Right renal cortex interstitium (tissue), 3 donors: ENCODE measurements at regions not wholly inside any gene's neighbourhood (a gene's known extent, or its start where the extent isn't known, plus 50 kb on each side); places are given as distances from the start of the nearest gene placed in this dataset.
"Not testable (repeated sequence)": the region's sequence is repeated elsewhere in the genome, so short reads cannot be mapped to it uniquely, and the experiment has no call there.

Experiments
- DNase-seq, 3 donors: peaks; one replicate each; pipeline ENCODE4 v3.0.0-alpha.2; 2013; ENCODE audit warnings: low read depth in 3 of 3, low spot score in 2 of 3

GRCh38 chr7:25579778-25580075, 351.4 kb upstream of the NPVF start:
- DNase-seq, result no peak

DNA sequence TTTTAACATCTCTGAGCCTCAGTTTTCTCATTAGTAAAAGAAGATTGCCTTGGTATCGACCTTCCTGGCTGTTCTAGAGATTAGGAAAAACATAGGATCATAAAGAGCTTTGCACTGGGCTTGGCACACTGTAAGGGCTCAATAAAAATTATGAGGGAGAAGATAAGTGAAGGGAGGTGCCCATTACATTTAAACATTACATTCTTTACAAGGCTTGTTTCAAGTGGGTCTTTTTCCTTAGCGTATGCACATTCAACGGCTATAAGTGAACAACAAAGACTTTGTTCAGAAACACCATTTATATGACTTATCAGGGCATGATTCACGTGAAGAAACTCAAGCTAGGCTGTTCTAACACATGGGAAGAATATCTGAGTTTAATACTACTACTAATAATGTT, 351.9 kb upstream of the NPVF start:
- DNase-seq, result no peak

- no peak for DNase-seq
Observed at GRCh38 chr7:25583621-25584020, 355.3 kb upstream of the NPVF start.

DNA sequence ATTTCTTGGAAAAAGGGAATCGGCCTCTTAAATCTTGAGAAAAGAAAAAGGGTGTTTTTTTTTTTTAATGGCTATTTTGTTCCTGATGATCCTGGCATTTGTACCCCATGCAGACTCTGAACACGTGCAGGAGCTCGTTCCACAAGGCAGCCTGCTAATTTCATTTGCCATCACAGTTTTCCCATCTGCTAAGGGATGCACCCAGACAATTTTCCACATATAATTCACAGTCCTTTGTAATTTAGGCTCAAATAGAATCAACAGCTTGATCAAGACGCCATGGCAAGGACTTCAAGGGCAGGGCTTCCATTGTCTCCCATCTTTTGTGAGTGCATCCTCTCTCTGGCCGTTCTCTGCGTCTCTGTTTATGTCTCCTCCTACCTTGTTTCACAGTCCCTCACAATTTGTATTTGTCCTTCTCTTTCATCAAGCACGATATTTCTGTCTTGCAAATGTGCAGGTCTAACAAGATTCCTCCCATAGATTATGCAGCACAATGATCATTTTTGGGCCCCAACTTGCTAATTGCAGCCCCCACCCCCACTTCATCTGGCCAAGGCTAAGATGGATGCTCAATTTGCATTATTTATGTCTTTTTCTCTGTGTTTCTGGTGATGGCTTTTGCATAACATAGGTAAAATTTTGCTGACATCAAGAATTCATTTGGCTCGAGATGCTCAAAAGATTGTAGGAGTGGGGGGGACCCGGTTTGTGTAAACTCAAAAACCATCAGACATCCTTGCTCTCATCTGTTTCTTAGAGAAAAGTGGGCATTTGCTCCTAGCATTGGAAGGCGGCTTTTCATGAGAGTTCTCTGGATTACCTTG, 356.0 kb upstream of the NPVF start:
- no peak for DNase-seq

GRCh38 chr7:25586513-25586912, 358.2 kb upstream of the NPVF start:
- DNase-seq, result no peak

DNA sequence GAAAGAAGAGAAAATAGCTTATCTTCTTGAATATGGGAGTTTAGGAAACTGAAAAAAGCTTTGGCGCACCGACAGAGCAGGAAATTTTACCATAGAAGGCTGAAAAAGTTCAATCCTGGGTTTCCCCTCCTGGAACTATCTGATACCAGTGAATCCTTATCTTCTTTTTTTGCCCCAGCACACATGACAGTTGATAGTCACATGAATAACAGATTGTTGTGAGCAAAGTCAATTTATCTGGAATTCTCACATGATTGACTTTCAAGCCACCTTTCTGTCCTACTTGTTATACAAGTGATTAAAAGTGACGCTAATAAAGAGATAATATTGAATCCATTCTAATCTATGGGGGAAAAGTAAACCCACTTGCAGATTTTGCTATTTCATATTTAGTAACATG, 365.8 kb upstream of the NPVF start:
- DNase-seq, result no peak

DNA sequence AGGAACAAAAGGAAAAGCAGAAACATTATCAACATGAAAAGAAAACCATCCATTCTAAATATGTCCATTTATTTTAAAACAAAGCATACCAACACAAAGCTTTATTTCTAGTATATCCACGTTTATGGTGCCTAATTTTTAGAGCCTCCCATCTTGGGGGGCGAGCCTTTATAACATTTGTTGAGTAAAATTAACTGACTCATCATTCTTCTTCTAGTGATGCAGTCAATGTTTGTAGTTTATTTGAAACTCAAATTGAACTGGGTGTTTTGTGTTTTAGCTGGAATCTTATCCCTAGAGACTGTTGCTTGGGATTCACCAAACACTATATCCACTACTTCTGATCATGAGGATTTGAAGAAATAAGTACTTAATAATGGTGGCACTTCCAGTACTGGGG, 366.4 kb upstream of the NPVF start:
- DNase-seq, result no peak

- no peak for DNase-seq
Observed at GRCh38 chr7:25595996-25596395, 367.7 kb upstream of the NPVF start.

- DNase-seq, result no peak
Observed at GRCh38 chr7:25596443-25596842, 368.2 kb upstream of the NPVF start.

GRCh38 chr7:25597946-25598345, 369.7 kb upstream of the NPVF start:
- no peak for DNase-seq

DNA sequence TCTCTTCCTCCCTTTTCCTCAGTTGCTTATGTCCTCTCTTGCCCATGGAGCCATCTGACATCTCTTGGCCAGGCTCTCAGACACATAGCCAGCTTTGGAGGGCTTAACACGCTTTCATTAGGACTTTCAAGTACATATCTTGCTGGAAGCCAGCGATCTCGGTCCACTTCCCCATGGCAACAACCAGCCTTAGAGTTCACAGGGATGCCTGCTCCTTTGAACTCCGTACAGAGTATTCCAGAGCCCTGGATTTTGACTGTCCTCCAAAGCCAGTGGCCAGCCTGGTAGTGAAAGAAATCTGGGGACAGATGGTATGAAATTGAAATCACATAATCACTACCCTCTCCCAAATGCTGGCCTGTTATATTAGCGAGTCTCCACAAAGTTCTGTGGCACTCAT, 370.5 kb upstream of the NPVF start:
- DNase-seq, result no peak

- DNase-seq, result no peak
Observed at GRCh38 chr7:25600262-25600920, 372.1 kb upstream of the NPVF start.

DNA sequence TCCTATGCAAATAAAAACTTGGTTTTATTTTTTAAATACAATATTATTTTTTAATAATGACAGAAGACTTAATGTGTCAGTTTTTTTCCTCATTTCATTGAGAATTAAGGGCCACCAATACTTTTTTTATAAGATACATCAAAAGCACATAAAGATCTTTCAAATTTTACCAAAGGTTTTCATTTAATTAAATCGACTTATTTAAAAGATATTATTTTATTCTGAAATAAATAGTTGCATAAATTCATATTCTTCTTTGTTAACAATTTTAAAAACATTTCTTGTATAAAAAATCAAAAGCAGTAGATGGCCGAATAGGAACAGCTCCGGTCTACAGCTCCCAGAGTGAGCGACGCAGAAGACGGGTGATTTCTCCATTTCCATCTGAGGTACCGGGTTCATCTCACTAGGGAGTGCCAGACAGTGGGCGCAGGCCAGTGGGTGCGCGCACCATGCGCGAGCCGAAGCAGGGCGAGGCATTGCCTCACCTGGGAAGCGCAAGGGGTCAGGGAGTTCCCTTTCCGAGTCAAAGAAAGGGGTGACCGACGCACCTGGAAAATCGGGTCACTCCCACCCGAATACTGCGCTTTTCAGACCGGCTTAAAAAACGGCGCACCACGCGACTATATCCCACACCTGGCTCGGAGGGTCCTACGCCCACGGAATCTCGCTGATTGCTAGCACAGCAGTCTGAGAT, 374.6 kb upstream of the NPVF start:
- DNase-seq, result not testable (repeated sequence)

DNA sequence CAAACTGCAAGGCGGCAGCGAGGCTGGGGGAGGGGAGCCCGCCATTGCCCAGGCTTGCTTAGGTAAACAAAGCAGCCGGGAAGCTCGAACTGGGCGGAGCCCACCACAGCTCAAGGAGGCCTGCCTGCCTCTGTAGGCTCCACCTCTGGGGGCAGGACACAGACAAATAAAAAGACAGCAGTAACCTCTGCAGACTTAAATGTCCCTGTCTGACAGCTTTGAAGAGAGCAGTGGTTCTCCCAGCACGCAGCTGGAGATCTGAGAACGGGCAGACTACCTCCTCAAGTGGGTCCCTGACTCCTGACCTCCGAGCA, 375.1 kb upstream of the NPVF start:
- not testable (repeated sequence) for DNase-seq

DNA sequence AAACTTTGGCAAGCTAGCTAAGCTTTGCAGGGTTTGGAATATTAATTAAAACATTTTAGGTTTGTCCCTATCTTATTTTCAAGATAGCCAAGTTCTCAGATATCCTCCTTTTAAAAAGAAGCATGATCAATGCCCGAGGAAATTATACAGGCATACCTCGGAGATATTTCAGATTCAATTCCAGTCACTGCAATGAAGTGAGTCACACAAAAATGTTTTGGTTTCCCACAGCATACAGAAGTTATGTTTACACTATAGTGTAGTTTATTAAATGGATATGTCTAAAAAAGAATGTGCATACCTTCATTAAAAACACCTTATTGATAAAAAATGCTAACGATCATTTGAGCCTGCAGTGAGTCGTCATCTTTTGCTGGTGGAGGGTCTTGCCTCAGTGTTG, 382.9 kb upstream of the NPVF start:
- no peak for DNase-seq

DNA sequence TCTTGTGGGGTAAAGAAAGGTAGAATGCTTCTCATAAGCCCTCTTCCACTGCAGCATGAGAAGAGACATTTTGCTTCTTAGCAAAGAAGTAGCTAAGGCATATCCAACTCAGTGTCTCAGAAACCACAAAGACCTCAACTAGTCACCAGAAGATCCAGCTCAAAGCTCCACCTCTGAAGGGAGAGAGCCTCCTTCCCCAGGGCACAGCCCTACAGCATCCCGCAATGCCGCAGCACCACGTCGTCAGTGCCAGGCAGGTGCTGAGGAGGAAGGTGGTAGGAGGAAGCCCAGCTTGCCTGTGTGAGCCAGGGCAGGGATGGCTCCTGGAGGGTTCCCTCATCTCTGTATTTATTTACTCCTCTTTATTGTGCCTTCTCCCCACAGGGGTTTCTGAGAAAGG, 385.6 kb upstream of the NPVF start:
- no peak for DNase-seq

DNA sequence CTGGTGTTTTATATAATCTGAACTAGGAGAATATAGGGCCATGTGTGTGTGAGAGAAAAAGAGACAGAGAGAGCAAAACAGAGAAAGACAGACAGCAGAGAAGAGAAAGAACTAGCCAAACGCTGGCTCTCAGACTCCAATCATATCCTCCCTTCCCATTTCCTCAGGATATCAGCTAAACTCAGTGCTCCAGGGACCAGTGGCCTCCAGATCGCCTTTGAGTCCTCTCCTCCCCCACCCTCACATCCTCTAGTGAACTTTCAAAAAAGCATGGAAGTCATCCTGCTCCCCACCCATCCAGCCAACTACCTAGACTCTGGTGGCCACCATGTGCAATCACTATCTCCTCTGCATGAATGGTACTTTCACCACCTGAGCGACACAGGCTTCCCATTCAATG, 386.1 kb upstream of the NPVF start:
- DNase-seq, result no peak

DNA sequence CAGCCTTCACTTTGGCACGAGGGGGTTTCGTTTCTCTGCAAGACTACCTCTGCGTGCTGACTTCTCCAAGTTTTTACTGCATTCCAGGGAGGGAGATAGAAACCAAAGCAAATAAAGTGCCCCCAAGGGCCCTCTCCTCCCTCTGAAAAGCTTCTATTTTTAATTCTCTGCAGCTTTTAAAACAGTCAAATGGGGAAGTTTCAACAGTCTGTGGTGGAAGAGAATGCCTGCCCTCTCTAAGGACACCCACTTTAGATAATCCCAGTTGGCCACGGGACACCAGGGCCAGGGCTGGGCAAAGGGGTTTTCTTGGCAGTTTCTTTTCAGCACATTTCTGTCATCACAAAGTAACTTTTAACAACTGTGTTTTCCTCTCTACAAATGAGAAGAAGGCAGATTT, 386.7 kb upstream of the NPVF start:
- no peak for DNase-seq

DNA sequence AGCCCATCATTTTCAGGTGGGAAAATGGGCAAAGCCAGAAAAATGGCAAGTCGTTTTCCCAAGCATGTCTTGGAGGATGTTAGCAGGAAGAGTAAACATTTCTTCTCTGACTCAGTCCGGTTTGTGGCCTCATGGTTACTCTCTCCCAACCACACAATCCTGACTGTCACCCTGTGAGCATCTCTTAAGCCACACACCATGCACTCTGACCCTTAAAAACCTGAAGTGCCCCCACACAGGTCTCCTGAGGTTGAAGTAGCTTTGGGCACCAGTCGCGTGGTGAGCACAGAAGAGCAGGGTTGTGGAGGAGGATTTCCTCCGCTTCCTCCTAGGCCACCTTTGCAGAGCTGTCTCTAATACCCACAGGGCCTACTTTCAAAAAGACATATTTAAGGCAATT, 387.3 kb upstream of the NPVF start:
- no peak for DNase-seq

- no peak for DNase-seq
Observed at GRCh38 chr7:25617214-25617613, 388.9 kb upstream of the NPVF start.

DNA sequence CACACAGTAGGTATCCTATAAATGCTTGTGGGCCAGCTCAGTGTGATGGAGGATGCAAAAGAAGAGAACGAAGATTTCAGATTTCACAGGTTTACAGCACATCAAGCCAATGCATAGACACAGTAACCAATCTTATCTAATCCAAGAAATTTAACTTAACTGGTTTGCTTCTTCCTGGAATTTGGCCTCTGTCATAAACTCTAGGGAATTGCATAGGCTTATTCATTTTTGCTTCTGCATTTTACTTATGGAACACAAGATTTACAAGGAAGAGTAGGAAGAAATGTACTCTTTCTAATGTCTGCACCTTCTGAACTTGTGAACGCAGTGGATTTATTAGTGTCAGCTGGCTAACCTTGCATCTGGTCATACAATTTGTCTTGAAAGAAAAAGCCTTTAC, 389.4 kb upstream of the NPVF start:
- no peak for DNase-seq

GRCh38 chr7:25619381-25619780, 391.1 kb upstream of the NPVF start:
- no peak for DNase-seq
